SJCRH30 (cell line): ENCODE measurements at regions not wholly inside any gene's neighbourhood (a gene's known extent, or its start where the extent isn't known, plus 50 kb on each side); places are given as distances from the start of the nearest gene placed in this dataset.
"Not testable (repeated sequence)": the region's sequence is repeated elsewhere in the genome, so short reads cannot be mapped to it uniquely, and the experiment has no call there.

Source experiments
- DNase-seq, 2 experiments: peaks; one replicate each; pipeline ENCODE4 v3.0.0-alpha.2; 2015 to 2020
- H3K27ac ChIP-seq: fragments of 250-450 bp; sonication (Bioruptor Pico); 2 replicates; pipeline ENCODE4 v1.5.1; 2020; ENCODE audit warnings: mild to moderate bottlenecking, moderate library complexity
- H3K27me3 ChIP-seq: fragments of 250-450 bp; sonication (Bioruptor Pico); 2 replicates; pipeline ENCODE4 v1.5.1; 2020; ENCODE audit warnings: mild to moderate bottlenecking, moderate library complexity
- H3K36me3 ChIP-seq: fragments of 250-450 bp; sonication (Bioruptor Pico); 2 replicates; pipeline ENCODE4 v1.5.1; 2020; ENCODE audit warnings: mild to moderate bottlenecking, moderate library complexity
- H3K4me1 ChIP-seq: fragments of 250-450 bp; sonication (Bioruptor Pico); 2 replicates; pipeline ENCODE4 v1.5.1; 2020; ENCODE audit warnings: mild to moderate bottlenecking, moderate library complexity
- H3K4me3 ChIP-seq: fragments of 250-450 bp; sonication (Bioruptor Pico); 2 replicates; pipeline ENCODE4 v1.5.1; 2020; ENCODE audit warnings: mild to moderate bottlenecking, moderate library complexity
- H3K9me3 ChIP-seq: fragments of 250-450 bp; sonication (Bioruptor Pico); replicated peaks from 2 replicates; pipeline ENCODE4 v1.5.1; 2020; ENCODE audit warnings: mild to moderate bottlenecking, moderate library complexity

DNA sequence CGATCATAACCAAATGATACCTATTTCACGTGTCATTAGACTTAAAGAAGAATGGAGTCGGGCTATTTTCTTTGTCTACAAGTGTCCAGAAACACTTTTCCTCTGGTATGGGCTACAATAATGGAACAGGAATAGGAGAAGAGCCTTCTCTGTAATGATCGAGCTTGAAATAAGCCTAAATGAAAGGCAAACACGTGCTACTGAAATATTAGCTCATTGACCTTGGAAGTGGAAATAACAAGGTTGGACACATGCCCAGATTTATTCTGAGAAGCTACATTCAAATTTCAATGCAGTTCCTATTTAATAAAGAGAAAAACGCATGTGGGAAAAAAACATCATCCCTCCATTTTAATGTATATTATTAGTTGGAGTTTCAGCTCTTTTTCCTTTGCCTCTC, 254.7 kb upstream of the PTER start:
- Histone ChIP-seq H3K36me3 (no peaks in the 10 kb centered on the region), H3K27ac (no peak overlapping the region), H3K27me3 (no peaks in the 10 kb centered on the region), H3K9me3 (no peaks in the 10 kb centered on the region), H3K4me3 (no peak overlapping the region), H3K4me1 (no peaks in the 10 kb centered on the region)
- no peak for DNase-seq

DNA sequence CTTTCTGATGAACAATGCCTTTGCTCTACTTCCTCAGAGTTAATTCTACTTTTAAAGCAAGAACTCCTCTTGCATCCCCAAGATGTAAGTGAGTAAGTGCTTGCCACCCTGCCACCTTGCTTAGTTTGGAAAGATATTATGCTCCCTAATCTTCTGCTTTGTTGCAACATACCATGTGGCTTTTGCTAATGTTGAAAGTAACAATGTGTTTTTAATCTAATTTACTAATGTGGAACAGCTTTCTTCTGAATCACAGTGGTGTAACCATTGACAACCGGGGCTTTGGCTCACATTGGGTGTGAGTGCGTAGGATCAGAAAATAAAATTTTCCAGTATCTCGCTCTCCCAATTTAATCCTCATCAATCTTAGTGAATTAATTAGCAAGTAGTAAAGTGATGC, 254.1 kb upstream of the PTER start:
- Histone ChIP-seq H3K27ac (no peak overlapping the region), H3K36me3 (no peaks in the 10 kb centered on the region), H3K9me3 (no peaks in the 10 kb centered on the region), H3K4me3 (no peak overlapping the region), H3K4me1 (no peaks in the 10 kb centered on the region), H3K27me3 (no peaks in the 10 kb centered on the region)
- DNase-seq = no peak

DNA sequence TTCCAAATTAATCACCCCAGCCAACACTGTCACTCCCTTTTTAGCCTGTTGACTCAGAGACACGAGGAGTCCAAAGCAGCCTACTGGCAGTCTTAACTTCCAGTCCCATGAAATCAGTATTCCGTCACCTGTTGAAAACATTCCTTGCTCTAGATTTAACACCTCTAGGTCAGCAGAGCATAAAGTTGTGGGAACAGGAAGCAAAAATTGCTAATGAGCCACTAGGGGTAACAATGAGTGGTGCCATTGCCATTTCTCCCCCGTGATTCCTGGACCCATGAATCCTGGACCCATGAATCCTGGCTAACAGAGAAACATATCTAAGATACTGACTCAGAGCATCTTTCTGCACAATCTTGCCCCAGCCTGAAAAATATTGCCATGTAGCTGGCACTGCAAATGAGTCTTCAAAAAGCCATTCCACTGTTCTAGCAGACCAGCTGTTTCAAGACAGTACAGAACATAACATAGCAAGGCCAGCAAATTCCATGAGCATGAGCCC, 252.7 kb upstream of the PTER start:
- no peaks in the 10 kb centered on the region for H3K4me1 ChIP-seq
- no peaks in the 10 kb centered on the region for H3K36me3 ChIP-seq
- no peak for DNase-seq
- H3K4me3 ChIP-seq = no peak overlapping the region
- H3K27ac ChIP-seq = no peak overlapping the region
- no peaks in the 10 kb centered on the region for H3K27me3 ChIP-seq
- no peaks in the 10 kb centered on the region for H3K9me3 ChIP-seq

DNA sequence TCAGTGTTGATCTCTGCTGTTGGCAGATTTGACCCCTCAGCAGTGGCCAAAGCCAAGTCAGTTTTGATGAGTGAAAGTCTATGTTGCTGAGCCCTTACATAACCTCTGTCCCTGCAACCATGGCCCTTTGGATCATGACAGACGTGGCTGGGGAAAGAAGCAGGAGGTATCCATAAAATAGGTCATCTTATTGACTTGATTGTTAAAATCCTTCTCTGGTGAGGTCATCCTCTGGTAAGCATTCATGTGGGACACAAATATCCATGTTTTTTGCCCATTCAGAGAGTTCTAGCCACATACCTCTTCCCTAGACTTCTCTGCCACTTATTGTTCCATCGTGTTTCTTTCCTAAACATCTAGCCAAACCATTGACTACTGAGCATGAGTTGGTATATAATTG, 251.9 kb upstream of the PTER start:
- DNase-seq = no peak
- H3K4me1 ChIP-seq = no peaks in the 10 kb centered on the region
- H3K27ac ChIP-seq = no peak overlapping the region
- no peaks in the 10 kb centered on the region for H3K9me3 ChIP-seq
- no peak overlapping the region for H3K4me3 ChIP-seq
- no peaks in the 10 kb centered on the region for H3K36me3 ChIP-seq
- H3K27me3 ChIP-seq = no peaks in the 10 kb centered on the region

DNA sequence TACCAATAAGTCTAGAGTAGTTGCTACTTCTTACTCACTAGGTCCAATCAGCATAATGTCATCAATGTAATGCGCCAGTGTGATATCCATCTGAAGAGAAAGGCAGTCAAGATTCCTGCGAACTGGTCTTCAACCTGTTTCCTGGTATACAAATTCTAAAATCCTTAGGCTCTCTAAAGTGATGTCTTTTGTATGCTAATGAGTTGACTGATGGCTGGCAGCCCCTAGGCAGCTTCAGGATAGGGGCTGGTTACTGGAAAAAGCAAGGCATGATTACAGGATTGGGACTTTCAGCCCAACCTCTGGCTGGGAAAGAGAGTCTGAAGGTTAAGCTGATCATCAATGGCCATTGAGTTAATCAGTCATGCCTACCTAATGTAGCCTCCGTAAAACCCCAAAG, 250.2 kb upstream of the PTER start:
- H3K4me1 ChIP-seq = no peaks in the 10 kb centered on the region

DNA sequence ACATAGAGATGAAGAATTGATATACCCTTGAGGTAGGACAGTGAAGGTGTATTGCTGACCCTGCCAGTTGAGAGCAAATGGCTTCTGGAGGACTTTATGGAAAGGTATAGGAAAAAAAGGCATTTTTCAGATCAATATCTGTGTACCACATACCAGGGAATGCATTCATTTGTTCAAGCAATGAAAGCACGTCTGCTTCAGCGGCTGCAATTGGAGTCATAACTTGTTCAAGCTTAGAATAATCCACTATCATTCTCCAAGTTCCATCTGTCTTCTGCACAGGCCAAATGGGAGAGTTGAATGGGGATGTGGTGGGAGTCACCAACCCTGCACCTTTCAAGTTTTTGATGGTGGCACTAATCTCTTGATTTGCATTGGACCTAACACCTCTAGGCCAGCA, 249.6 kb upstream of the PTER start:
- no peak for DNase-seq
- no peaks in the 10 kb centered on the region for H3K9me3 ChIP-seq
- H3K4me1 ChIP-seq = no peaks in the 10 kb centered on the region
- no peak overlapping the region for H3K27ac ChIP-seq
- no peak overlapping the region for H3K4me3 ChIP-seq
- no peaks in the 10 kb centered on the region for H3K27me3 ChIP-seq
- H3K36me3 ChIP-seq = no peaks in the 10 kb centered on the region

More for the DNA sequence above, 250.2 kb upstream of the PTER start:
- H3K27me3 ChIP-seq = no peaks in the 10 kb centered on the region
- no peak overlapping the region for H3K27ac ChIP-seq
- DNase-seq = no peak
- H3K9me3 ChIP-seq = no peaks in the 10 kb centered on the region
- H3K36me3 ChIP-seq = no peaks in the 10 kb centered on the region
- no peak overlapping the region for H3K4me3 ChIP-seq

DNA sequence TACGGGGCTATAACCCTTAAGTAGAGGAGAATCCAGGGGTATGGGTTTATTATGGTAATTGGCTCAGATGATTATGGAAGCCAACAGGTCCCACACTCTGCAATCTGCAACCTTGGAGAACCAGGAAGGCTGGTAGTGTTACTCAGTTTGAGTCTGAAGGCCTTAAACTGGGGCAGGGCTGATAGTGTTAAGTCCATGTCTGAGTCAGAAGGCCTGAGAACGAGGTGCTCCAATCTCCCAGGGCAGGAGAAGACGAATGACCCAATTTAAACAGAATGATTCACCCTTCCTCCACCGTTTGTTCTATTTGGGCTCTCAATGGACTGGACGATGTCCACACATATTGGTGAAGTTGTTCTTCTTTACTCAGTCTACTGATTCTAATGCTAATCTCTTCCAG, 244.5 kb upstream of the PTER start:
- Histone ChIP-seq H3K4me3 (no peak overlapping the region), H3K36me3 (no peaks in the 10 kb centered on the region), H3K9me3 (no peaks in the 10 kb centered on the region), H3K4me1 (no peaks in the 10 kb centered on the region), H3K27ac (no peak overlapping the region), H3K27me3 (no peaks in the 10 kb centered on the region)
- no peak for DNase-seq

DNA sequence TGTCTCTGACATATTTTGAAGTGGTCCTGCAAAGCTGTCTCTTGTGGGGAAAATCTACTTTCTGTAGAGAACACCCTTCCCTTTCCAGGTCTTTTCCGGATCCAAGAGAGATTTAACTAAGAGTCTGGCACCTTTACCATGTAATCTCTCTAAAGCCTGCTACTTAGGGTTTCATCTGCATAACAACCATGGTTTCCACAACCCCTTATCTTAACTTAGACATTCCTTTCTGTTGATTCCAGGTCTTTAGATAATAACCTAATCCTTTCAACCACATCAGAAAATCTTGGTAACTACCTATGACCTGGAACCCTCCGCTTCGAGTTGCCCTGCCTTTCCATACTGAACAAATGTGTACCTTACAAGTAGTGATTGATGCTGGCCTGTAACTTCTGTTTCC, 243.6 kb upstream of the PTER start:
- H3K27me3 ChIP-seq = no peaks in the 10 kb centered on the region
- no peaks in the 10 kb centered on the region for H3K4me1 ChIP-seq
- no peak overlapping the region for H3K27ac ChIP-seq
- H3K4me3 ChIP-seq = no peak overlapping the region
- no peaks in the 10 kb centered on the region for H3K9me3 ChIP-seq
- DNase-seq = no peak
- H3K36me3 ChIP-seq = no peaks in the 10 kb centered on the region

DNA sequence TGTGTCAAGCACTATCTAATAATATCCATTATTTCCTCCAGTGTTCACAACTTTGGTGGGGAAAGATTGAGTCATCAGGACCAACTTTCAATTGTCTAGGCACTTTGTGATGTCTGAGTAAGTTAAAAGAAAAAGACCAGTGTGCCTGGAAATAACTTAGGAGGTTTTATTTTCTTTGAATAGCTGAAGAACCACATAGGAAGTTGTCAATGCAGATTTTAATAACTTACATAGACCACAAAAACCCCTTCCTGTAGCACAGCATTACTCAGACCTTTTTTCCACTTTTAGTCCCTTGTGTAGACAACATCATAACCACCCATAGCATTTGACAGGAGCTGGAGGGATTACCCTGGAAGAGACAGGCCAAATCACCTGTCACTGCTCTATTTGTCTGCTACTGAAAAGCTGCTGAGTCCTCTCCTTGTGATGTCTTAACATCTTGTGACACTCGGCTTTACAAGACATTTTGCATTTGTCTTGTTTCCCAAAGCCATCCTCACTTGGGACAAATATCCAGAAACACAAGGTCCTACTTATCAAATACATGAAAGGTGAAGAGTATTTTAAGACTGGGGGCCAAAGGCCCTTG, 241.5 kb upstream of the PTER start:
- Histone ChIP-seq H3K4me1 (no peaks in the 10 kb centered on the region), H3K9me3 (no peaks in the 10 kb centered on the region), H3K27ac (no peak overlapping the region), H3K27me3 (no peaks in the 10 kb centered on the region), H3K36me3 (no peaks in the 10 kb centered on the region), H3K4me3 (no peak overlapping the region)
- DNase-seq = no peak

DNA sequence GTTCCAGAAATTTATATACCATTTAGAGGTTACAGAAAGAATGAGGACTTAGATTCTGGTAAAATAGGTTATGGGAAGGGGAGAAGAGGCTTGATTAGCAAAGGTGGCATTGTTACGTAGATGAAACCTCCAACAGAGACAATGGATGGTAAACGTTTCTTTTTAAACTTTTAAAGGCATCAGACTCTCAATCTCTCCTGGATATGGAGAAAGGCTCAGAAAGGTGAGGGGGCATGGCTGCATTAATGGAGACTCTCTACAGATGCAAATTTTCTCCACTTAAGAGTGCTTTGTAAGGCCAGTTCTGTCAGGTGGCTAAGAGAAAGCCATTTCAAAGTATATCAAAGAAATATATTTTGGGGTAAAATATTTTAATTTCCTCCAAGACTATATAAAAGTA, 240.9 kb upstream of the PTER start:
- no peaks in the 10 kb centered on the region for H3K4me1 ChIP-seq
- H3K4me3 ChIP-seq = no peak overlapping the region
- H3K27ac ChIP-seq = no peak overlapping the region
- H3K36me3 ChIP-seq = no peaks in the 10 kb centered on the region
- H3K27me3 ChIP-seq = no peaks in the 10 kb centered on the region
- DNase-seq = no peak
- no peaks in the 10 kb centered on the region for H3K9me3 ChIP-seq

DNA sequence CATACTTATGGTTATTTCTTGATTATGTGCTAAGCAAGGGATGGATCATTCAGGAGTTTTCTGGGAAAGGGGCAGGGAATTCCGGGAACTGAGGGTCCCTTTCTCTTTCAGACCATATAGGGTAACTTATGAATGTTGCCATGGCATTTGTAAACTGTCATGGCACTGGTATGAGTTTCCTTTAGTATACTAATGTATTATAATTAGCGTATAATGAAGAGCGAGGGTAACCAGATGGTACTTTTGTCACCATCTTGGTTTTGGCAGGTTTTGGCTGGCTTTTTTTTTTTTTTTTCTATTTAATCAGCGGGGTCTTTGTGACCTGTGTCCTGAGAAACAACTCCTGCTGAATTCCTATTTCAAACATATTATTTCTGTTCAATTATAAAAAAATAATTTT, 237.6 kb upstream of the PTER start:
- no peaks in the 10 kb centered on the region for H3K27me3 ChIP-seq
- H3K4me3 ChIP-seq = no peak overlapping the region
- H3K36me3 ChIP-seq = no peaks in the 10 kb centered on the region
- no peaks in the 10 kb centered on the region for H3K4me1 ChIP-seq
- DNase-seq = no peak
- no peaks in the 10 kb centered on the region for H3K9me3 ChIP-seq
- no peak overlapping the region for H3K27ac ChIP-seq

DNA sequence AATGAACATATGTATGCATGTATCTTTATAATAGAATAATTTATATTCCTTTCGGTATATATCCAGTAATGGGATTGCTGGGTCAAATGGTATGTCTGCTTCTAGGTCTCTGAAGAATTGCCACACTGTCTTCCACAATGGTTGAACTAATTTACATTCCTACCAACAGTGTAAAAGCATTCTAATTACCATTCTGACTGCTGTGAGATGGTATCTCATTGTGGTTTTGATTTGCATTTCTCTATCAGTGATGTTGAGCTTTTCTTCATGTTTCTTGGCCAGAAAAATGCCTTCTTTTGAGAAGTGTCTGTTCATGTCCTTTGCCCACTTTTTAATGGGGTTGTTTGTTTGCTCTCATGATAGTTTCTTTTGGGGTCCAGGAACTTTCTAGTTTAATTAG, 213.2 kb upstream of the PTER start:
- H3K9me3 ChIP-seq, H3K27ac ChIP-seq, DNase-seq, H3K4me1 ChIP-seq, H3K36me3 ChIP-seq, H3K4me3 ChIP-seq, H3K27me3 ChIP-seq: not testable (repeated sequence)

DNA sequence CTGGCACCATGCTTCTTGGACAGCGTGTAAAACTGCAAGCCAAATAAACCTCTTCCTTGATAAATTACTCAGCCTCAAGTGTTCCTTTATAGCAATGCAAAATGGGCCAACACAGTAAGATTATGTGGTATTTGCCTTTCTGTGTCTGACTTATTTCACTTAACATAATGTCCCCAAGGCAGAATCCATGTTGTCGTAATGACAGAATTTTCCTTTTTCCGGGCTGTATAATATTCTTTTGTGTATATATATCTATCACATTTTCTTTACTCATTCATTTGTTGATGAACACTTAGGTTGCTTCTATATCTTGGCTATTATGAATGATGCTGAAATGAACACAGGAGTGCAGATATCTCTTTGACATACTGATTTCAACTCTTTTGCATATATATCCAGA, 209.1 kb upstream of the PTER start:
- Histone ChIP-seq H3K27me3 (no peaks in the 10 kb centered on the region), H3K4me1 (no peaks in the 10 kb centered on the region), H3K36me3 (no peaks in the 10 kb centered on the region), H3K27ac (no peak overlapping the region), H3K4me3 (no peak overlapping the region), H3K9me3 (no peaks in the 10 kb centered on the region)
- DNase-seq = no peak

DNA sequence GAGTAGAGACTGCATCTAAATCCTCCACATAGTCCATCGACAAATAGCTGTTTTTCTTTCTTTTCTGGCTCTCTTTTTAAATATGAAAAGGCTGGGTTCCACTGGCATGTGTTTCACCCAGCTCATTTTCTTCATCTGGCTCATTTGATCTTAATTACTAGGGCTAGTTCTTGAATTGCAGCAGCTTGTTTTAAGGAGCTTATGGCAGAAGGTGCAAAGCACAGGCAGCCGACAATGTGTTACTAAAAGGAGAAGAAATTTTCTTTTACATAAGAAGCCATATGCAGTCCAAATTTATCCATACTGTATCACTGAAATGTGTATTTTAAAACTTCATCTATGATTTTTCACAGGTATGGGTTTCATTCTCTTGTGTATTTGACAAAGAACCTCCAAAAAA, 205.6 kb upstream of the PTER start:
- no peak overlapping the region for H3K4me3 ChIP-seq
- H3K27ac ChIP-seq = no peak overlapping the region
- no peaks in the 10 kb centered on the region for H3K27me3 ChIP-seq
- no peaks in the 10 kb centered on the region for H3K4me1 ChIP-seq
- H3K36me3 ChIP-seq = no peaks in the 10 kb centered on the region
- no peak for DNase-seq
- H3K9me3 ChIP-seq = no peaks in the 10 kb centered on the region

DNA sequence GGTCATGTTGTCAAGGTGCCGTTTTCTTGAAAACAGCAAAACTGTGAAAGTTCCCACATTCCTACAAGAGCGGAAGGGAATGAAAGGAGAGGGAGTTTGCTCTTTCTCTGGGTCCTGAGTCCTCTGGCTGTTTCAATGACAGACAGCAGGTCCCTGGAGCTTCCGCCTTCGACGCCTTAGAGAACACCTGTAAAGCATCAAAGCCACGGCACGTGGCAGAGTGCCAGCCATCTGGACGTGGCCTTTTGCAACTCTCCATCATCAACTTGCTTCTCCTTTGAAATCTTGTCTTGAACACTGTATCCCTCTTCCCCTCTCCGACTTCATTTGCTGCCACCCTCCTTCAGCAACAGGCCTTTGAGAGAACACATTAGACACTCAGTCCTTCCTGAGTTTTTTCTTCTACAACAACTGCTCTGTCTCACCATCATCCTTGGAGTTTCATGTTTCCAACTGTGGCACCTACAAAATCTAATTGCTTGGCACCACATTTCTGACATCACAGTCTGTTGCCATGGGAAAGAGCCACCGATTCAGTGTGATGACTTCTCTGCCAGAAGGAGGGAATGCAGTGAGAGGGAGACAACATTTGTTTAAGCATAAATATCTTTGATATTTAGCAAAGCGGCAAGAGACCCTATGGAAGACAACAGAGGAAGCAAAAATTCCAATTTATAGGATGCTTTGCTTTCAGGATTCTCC, 204.9 kb upstream of the PTER start:
- H3K27me3 ChIP-seq = no peaks in the 10 kb centered on the region
- H3K4me3 ChIP-seq = no peak overlapping the region
- H3K4me1 ChIP-seq = no peaks in the 10 kb centered on the region
- DNase-seq = no peak
- H3K9me3 ChIP-seq = no peaks in the 10 kb centered on the region
- no peaks in the 10 kb centered on the region for H3K36me3 ChIP-seq
- H3K27ac ChIP-seq = no peak overlapping the region

DNA sequence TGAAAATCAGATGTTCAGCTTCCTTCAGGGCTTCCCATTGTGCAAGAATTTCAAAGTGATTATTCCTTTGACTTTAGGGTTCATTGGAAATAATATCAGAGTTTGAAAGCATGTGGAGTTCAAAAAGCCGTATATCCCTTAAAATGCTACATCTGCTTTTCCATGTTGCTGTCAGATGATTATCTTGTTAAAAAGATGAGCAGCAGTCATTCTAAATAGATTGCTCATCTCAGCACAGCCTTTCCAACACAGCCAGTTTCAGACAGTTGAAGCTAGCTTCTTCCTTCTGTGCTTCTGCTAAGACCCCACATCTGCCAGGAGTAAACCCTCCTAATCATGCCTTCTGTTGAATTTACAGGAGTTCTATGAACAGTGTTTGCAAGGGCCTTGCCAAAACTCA, 204.4 kb upstream of the PTER start:
- no peaks in the 10 kb centered on the region for H3K27me3 ChIP-seq
- no peaks in the 10 kb centered on the region for H3K9me3 ChIP-seq
- H3K36me3 ChIP-seq = no peaks in the 10 kb centered on the region
- DNase-seq = no peak
- H3K4me3 ChIP-seq = no peak overlapping the region
- no peaks in the 10 kb centered on the region for H3K4me1 ChIP-seq
- no peak overlapping the region for H3K27ac ChIP-seq
